ENCODE measurements at regions not wholly inside any gene's neighbourhood (a gene's known extent, or its start where the extent isn't known, plus 50 kb on each side); places are given as distances from the start of the nearest gene placed in this dataset.

DNA sequence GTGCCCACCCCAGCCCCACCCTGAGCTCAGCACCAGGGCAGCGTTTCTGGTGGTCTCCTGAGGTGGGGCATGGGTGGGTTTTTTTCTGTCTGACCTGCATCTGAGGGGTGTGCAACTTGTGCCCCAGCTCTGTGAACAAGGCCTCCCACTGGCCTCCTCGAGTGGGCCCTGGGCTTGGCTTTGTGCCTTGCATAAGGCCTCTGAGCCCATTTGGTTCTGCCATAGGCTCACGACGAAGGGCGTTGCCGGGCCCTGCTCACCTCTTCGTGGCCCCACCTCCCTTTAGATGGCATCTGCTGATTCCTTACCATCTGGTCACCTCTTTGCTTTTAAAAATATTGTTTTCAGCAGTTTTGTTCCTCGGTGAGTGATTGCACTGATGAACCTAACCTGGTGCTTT lies 127.1 kb upstream of the COL5A1 start:
- H3K27me3 ChIP-seq (replicated peaks in 1 of 4; ENCODE audit: control insufficient read depth in 3 of 4, extremely low read depth in 1 of 4, insufficient read depth in 3 of 4, low read length in 3 of 4), result no peaks in the 10 kb centered on the region
- H4K91ac ChIP-seq (replicated peaks; ENCODE audit: insufficient read length, low read length), result no peak overlapping the region
- H3K23ac ChIP-seq (ENCODE audit: insufficient read length), result no peak overlapping the region
- H3K4me1 ChIP-seq (replicated peaks in 1 of 4; ENCODE audit: control insufficient read depth in 3 of 4, insufficient read depth in 4 of 4, low read length in 3 of 4), result no peaks in the 10 kb centered on the region
- FAIRE-seq (no peak), DNase-seq (ENCODE audit: low read depth in 1 of 2, low spot score in 2 of 2) (no peak)
- POLR2A ChIA-PET (ENCODE audit: partially characterized antibody), result no interaction called here
- no peak overlapping the region for H2BK5ac ChIP-seq (ENCODE audit: low read depth, low read length)
- no peaks in the 10 kb centered on the region for H3K79me1 ChIP-seq (ENCODE audit: low read depth, low read length)
- 93% methylated on average over 8 of the region's 8 CpGs; no CpG with 5 or more reads in 1 of the 2 experiments for WGBS, 2 experiments (ENCODE audit: extremely low coverage in 1 of 2, insufficient coverage in 1 of 2, insufficient read length in 1 of 2, insufficient replicate concordance in 2 of 2, low coverage in 1 of 2, low lambda C conversion rate in 2 of 2, missing lambda C conversion rate in 1 of 2)
- H2AFZ ChIP-seq (ENCODE audit: low read length), result no peak overlapping the region
- no peak overlapping the region for H3K14ac ChIP-seq (ENCODE audit: insufficient read length)
- no peak overlapping the region for H3K4me3 ChIP-seq (ENCODE audit: extremely low read depth in 1 of 4, insufficient read depth in 2 of 4, low read depth in 3 of 4, low read length in 4 of 4)
- no peak overlapping the region for H2BK20ac ChIP-seq (ENCODE audit: low read length)
- no peaks in the 10 kb centered on the region for H3K36me3 ChIP-seq (ENCODE audit: control insufficient read depth in 2 of 4, insufficient read depth in 4 of 4, low read length in 3 of 4)
- no peak overlapping the region for H2BK15ac ChIP-seq (ENCODE audit: low read length)
- no peak overlapping the region for H2BK12ac ChIP-seq (ENCODE audit: low read depth, low read length)
- no peak overlapping the region for H2BK120ac ChIP-seq (replicated peaks; ENCODE audit: low read depth, low read length)
- no peak overlapping the region for H3K18ac ChIP-seq (ENCODE audit: extremely low read depth, low read length)
- no peak overlapping the region for H4K8ac ChIP-seq (ENCODE audit: extremely low read depth, insufficient read depth, low read length)
- H3K4ac ChIP-seq (replicated peaks; ENCODE audit: insufficient read length, low read depth, low read length), result no peak overlapping the region
- CTCF ChIA-PET (ENCODE audit: partially characterized antibody), result interaction anchor here (1.6 kb wide), 1 partner anchor 65 kb away, joined by 6 read pairs; no protein-coding TSS in a partner anchor
- H3K4me2 ChIP-seq (ENCODE audit: insufficient read depth in 1 of 2, low read depth in 2 of 2, low read length in 2 of 2), result no peak overlapping the region
- no peaks in the 10 kb centered on the region for H4K20me1 ChIP-seq (replicated peaks in 1 of 2; ENCODE audit: control insufficient read depth in 1 of 2, insufficient read depth in 2 of 2, low read length in 2 of 2)
- no peak overlapping the region for H3K56ac ChIP-seq (replicated peaks; ENCODE audit: insufficient read length, low read depth, low read length)
- H3K9me3 ChIP-seq (ENCODE audit: insufficient read depth in 2 of 2, low read depth in 1 of 2, low read length in 1 of 2), result peaks cover 0 to 4% of the 10 kb centered on the region in 2 experiments; a peak in 1 of 4 replicates
- H3K27ac ChIP-seq (ENCODE audit: low read depth, low read length), result no peak overlapping the region
- H3K23me2 ChIP-seq (ENCODE audit: low read depth, low read length), result no peaks in the 10 kb centered on the region
- H2AK5ac ChIP-seq (ENCODE audit: low read depth, low read length), result no peak overlapping the region
- H3K79me2 ChIP-seq (ENCODE audit: control insufficient read depth in 1 of 2, insufficient read depth in 2 of 2, low read length in 2 of 2), result no peaks in the 10 kb centered on the region
- H3K9ac ChIP-seq (replicated peaks in 1 of 4; ENCODE audit: extremely low read depth in 1 of 4, low read depth in 3 of 4, low read length in 3 of 4), result no peak overlapping the region
- H4K5ac ChIP-seq (ENCODE audit: insufficient read length, low read depth, low read length), result no peak overlapping the region
- TF ChIP-seq POU5F1 (IDR thresholded peaks at IDR 0.05; ENCODE audit: low read depth, low read length) (no peak), NRF1 (IDR thresholded peaks at IDR 0.05; ENCODE audit: low read depth, low read length) (no peak), CHD2 (IDR thresholded peaks at IDR 0.05; ENCODE audit: low read length) (no peak), HDAC6 (IDR thresholded peaks at IDR 0.05; ENCODE audit: low read depth, low read length) (no peak), CBX8 (IDR thresholded peaks at IDR 0.05; ENCODE audit: borderline replicate concordance, low read depth, low read length) (no peak), GABPA (IDR thresholded peaks at IDR 0.05; ENCODE audit: borderline replicate concordance, insufficient read depth, low read length) (no peak), RAD21 (IDR thresholded peaks at IDR 0.05 in 1 of 2, conservative IDR thresholded peaks at IDR 0.05 in 1 of 2; ENCODE audit: low read depth in 2 of 2, low read length in 2 of 2) (no peak), EZH2 (IDR thresholded peaks at IDR 0.05; ENCODE audit: low read depth, low read length, severe bottlenecking) (no peak), SAP30 (IDR thresholded peaks at IDR 0.05; ENCODE audit: insufficient read depth, insufficient replicate concordance, low read length) (no peak), TCF12 (IDR thresholded peaks at IDR 0.05; ENCODE audit: low read depth, low read length) (no peak)
- TF ChIP-seq, protein P1, sequence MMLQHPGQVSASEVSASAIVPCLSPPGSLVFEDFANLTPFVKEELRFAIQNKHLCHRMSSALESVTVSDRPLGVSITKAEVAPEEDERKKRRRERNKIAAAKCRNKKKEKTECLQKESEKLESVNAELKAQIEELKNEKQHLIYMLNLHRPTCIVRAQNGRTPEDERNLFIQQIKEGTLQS (IDR thresholded peaks at IDR 0.05; ENCODE audit: insufficient read depth, low read depth, low read length), result no peak
